ENCODE measurements at regions not wholly inside any gene's neighbourhood (a gene's known extent, or its start where the extent isn't known, plus 50 kb on each side); places are given as distances from the start of the nearest gene placed in this dataset.

- TF ChIP-seq CTCF (conservative IDR thresholded peaks at IDR 0.05): no peak
- TF ChIP-seq EZH2 (IDR thresholded peaks at IDR 0.05; ENCODE audit: low read depth): no peak
These were observed 261.7 kb downstream of the GPAM start for GRCh38 chr10:111921821-111922220.
